WTC11 (cell line): ENCODE measurements at regions not wholly inside any gene's neighbourhood (a gene's known extent, or its start where the extent isn't known, plus 50 kb on each side); places are given as distances from the start of the nearest gene placed in this dataset.
A peak's percentile ranks its signal among the peaks of the same experiment; 100 is the strongest.

Source experiments
- ATAC-seq: fragments of 200-7000 bp; cut with Tn5 transposase; 2 replicates; pipeline ENCODE4 v1.10.0; 2021; ENCODE audit warnings: mild to moderate bottlenecking, moderate library complexity
- CTCF ChIA-PET: fragments of 300-600 bp; sonication (Branson Sonifier 250); formaldehyde crosslinking; loops from one replicate; lab custom pipeline; 2021; ENCODE audit warnings: antibody characterized with exemption; lab: Charles Lee
- POLR2A ChIA-PET: fragments of 350-600 bp; sonication (Branson Sonifier 250); formaldehyde crosslinking; loops from one replicate; lab custom pipeline; 2021; ENCODE audit warnings: antibody characterized with exemption; lab: Charles Lee
- DNase-seq: peaks from one replicate; pipeline ENCODE4 v3.0.0; 2021; ENCODE audit warnings: low spot score
- H3K27ac Mint-ChIP-seq: 2 replicates; pipeline ENCODE4 v1.8.0; 2021; ENCODE audit warnings: mixed read lengths
- H3K27me3 Mint-ChIP-seq: 2 replicates; pipeline ENCODE4 v1.8.0; 2021; ENCODE audit warnings: low read depth, mild to moderate bottlenecking, moderate library complexity, mixed read lengths
- H3K36me3 Mint-ChIP-seq: 2 replicates; pipeline ENCODE4 v1.8.0; 2021; ENCODE audit warnings: mixed read lengths
- H3K4me1 Mint-ChIP-seq: 2 replicates; pipeline ENCODE4 v1.8.0; 2022; ENCODE audit warnings: mixed read lengths
- H3K4me3 Mint-ChIP-seq: 2 replicates; pipeline ENCODE4 v1.8.0; 2021; ENCODE audit warnings: mild to moderate bottlenecking, moderate library complexity, mixed read lengths
- H3K9me3 Mint-ChIP-seq: 2 replicates; pipeline ENCODE4 v1.8.0; 2021; ENCODE audit warnings: mixed read lengths
- AR ChIP-seq: fragments of 250-450 bp; sonication (Bioruptor Pico); IDR thresholded peaks from 2 replicates; pipeline ENCODE4 v1.9.0; 2021; ENCODE audit warnings: mild to moderate bottlenecking
- ATF6 ChIP-seq: sonication (generic); formaldehyde crosslinking; IDR thresholded peaks from 2 replicates; pipeline ENCODE4 v1.8.1; 2023; ENCODE audit warnings: mild to moderate bottlenecking, missing genetic modification reagents
- CTCF ChIP-seq: fragments of 200-600 bp; IDR thresholded peaks from 2 replicates; pipeline ENCODE4 v1.8.0; 2022; ENCODE audit warnings: antibody characterized with exemption
- E2F5 ChIP-seq: sonication (generic); formaldehyde crosslinking; IDR thresholded peaks from 2 replicates; pipeline ENCODE4 v1.8.1; 2022; ENCODE audit warnings: mild to moderate bottlenecking, moderate library complexity, missing genetic modification reagents
- ERG ChIP-seq: fragments of 250-450 bp; sonication (Bioruptor Pico); IDR thresholded peaks from 2 replicates; pipeline ENCODE4 v1.8.0; 2021; ENCODE audit warnings: mild to moderate bottlenecking
- ESRRA ChIP-seq: sonication (generic); formaldehyde crosslinking; IDR thresholded peaks from 2 replicates; pipeline ENCODE4 v1.8.1; 2022; ENCODE audit warnings: mild to moderate bottlenecking, missing genetic modification reagents, borderline replicate concordance
- FOXJ3 ChIP-seq: sonication (generic); formaldehyde crosslinking; IDR thresholded peaks from 2 replicates; pipeline ENCODE4 v1.9.0; 2021; ENCODE audit warnings: missing genetic modification reagents, mild to moderate bottlenecking, borderline replicate concordance
- FOXK1 ChIP-seq: sonication (generic); formaldehyde crosslinking; IDR thresholded peaks from 2 replicates; pipeline ENCODE4 v1.8.0; 2022; ENCODE audit warnings: mild to moderate bottlenecking, moderate library complexity, missing genetic modification reagents
- GABPB1 ChIP-seq: sonication (generic); formaldehyde crosslinking; IDR thresholded peaks from 2 replicates; pipeline ENCODE4 v1.8.1; 2023; ENCODE audit warnings: mild to moderate bottlenecking, missing genetic modification reagents
- GRHL2 ChIP-seq: fragments of 250-450 bp; sonication (Bioruptor Pico); IDR thresholded peaks from 2 replicates; pipeline ENCODE4 v1.8.0; 2022; ENCODE audit warnings: mild to moderate bottlenecking, moderate library complexity; ENCODE audit not compliant: insufficient replicate concordance, severe bottlenecking
- GTF2I ChIP-seq: fragments of 250-450 bp; sonication (Bioruptor Pico); conservative IDR thresholded peaks from 2 replicates; pipeline ENCODE4 v1.4.0; 2021; ENCODE audit warnings: mild to moderate bottlenecking
- KAT7 ChIP-seq: sonication (generic); formaldehyde crosslinking; IDR thresholded peaks from 2 replicates; pipeline ENCODE4 v1.8.1; 2023; ENCODE audit warnings: missing genetic modification reagents, mild to moderate bottlenecking, borderline replicate concordance
- NR2C2 ChIP-seq: sonication (generic); formaldehyde crosslinking; IDR thresholded peaks from 2 replicates; pipeline ENCODE4 v1.8.0; 2022; ENCODE audit warnings: mild to moderate bottlenecking, missing genetic modification reagents
- PRRX2 ChIP-seq: fragments of 250-450 bp; sonication (Bioruptor Pico); IDR thresholded peaks from 2 replicates; pipeline ENCODE4 v1.8.0; 2021; ENCODE audit warnings: mild to moderate bottlenecking
- RELA ChIP-seq: sonication (generic); formaldehyde crosslinking; IDR thresholded peaks from 2 replicates; pipeline ENCODE4 v1.8.1; 2022; ENCODE audit warnings: missing genetic modification reagents, mild to moderate bottlenecking, borderline replicate concordance
- RORB ChIP-seq: fragments of 250-450 bp; sonication (Bioruptor Pico); IDR thresholded peaks from 2 replicates; pipeline ENCODE4 v1.9.0; 2021; ENCODE audit warnings: mild to moderate bottlenecking
- TCF7 ChIP-seq: sonication (generic); formaldehyde crosslinking; IDR thresholded peaks from 2 replicates; pipeline ENCODE4 v1.8.0; 2022; ENCODE audit warnings: mild to moderate bottlenecking, low read depth, missing genetic modification reagents, moderate library complexity
- TP53 ChIP-seq: sonication (generic); formaldehyde crosslinking; IDR thresholded peaks from 2 replicates; pipeline ENCODE4 v1.8.1; 2023; ENCODE audit warnings: mild to moderate bottlenecking, missing genetic modification reagents
- ZBTB43 ChIP-seq: sonication (generic); formaldehyde crosslinking; IDR thresholded peaks from 2 replicates; pipeline ENCODE4 v1.8.1; 2023; ENCODE audit warnings: mild to moderate bottlenecking, missing genetic modification reagents
- ZNF138 ChIP-seq: sonication (generic); formaldehyde crosslinking; conservative IDR thresholded peaks from 2 replicates; pipeline ENCODE4 v1.8.1; 2022; ENCODE audit warnings: mild to moderate bottlenecking, moderate library complexity, missing genetic modification reagents
- ZNF232 ChIP-seq: sonication (generic); formaldehyde crosslinking; IDR thresholded peaks from 2 replicates; pipeline ENCODE4 v1.8.0; 2022; ENCODE audit warnings: mild to moderate bottlenecking, missing genetic modification reagents
- ZNF423 ChIP-seq: fragments of 250-450 bp; sonication (Bioruptor Pico); IDR thresholded peaks from 2 replicates; pipeline ENCODE4 v2.1.2; 2022; ENCODE audit warnings: mild to moderate bottlenecking, moderate library complexity
- ZNF425 ChIP-seq: fragments of 250-450 bp; sonication (Bioruptor Pico); conservative IDR thresholded peaks from 2 replicates; pipeline ENCODE4 v1.9.0; 2021; ENCODE audit warnings: mild to moderate bottlenecking

GRCh38 chr2:145764631-145765030 is 1244.7 kb upstream of the ZEB2 start:
- no peak for ATAC-seq
- POLR2A ChIA-PET: no interaction called here
- Mint-ChIP-seq H3K27me3 (no peaks in the 10 kb centered on the region), H3K9me3 (no peaks in the 10 kb centered on the region), H3K36me3 (no peaks in the 10 kb centered on the region), H3K4me1 (peaks cover 14% of the 10 kb centered on the region)
- CTCF ChIA-PET: interaction anchor here (1.5 kb wide), 1 partner anchor 12 kb away, joined by 5 read pairs; no protein-coding TSS in a partner anchor
- TF ChIP-seq FOXJ3 (no peak), KAT7 (CRISPR knock-in tag) (no peak), ZNF423 (no peak), ZNF232 (CRISPR knock-in tag) (no peak), ZNF425 (CRISPR knock-in tag) (no peak), ZBTB43 (CRISPR knock-in tag) (no peak), PRRX2 (CRISPR knock-in tag) (no peak), E2F5 (CRISPR knock-in tag) (no peak), NR2C2 (no peak), FOXK1 (CRISPR knock-in tag) (no peak), GTF2I (CRISPR knock-in tag) (no peak), GRHL2 (CRISPR knock-in tag) (no peak), ERG (CRISPR knock-in tag) (no peak), ESRRA (CRISPR knock-in tag) (no peak), RELA (no peak), RORB (CRISPR knock-in tag) (no peak)
- TF ChIP-seq, all 79 proteins: peak for 0
- H3K27ac Mint-ChIP-seq: no peak overlapping the region
- no peak overlapping the region for H3K4me3 Mint-ChIP-seq
- DNase-seq: no peak

GRCh38 chr2:145760781-145761649 is 1241.1 kb upstream of the ZEB2 start:
- H3K9me3 Mint-ChIP-seq: no peaks in the 10 kb centered on the region
- no peak overlapping the region for H3K27ac Mint-ChIP-seq
- POLR2A ChIA-PET: no interaction called here
- H3K4me3 Mint-ChIP-seq: no peak overlapping the region
- H3K36me3 Mint-ChIP-seq: no peaks in the 10 kb centered on the region
- CTCF ChIA-PET: interaction anchor here (1.8 kb wide), 1 partner anchor 8 kb away, joined by 7 read pairs; no protein-coding TSS in a partner anchor
- DNase-seq: no peak
- peaks cover 15% of the 10 kb centered on the region for H3K4me1 Mint-ChIP-seq
- ATAC-seq: no peak
- H3K27me3 Mint-ChIP-seq: no peaks in the 10 kb centered on the region
- TF ChIP-seq TP53 (CRISPR knock-in tag) (no peak), GABPB1 (CRISPR knock-in tag) (peak; percentile 67), TCF7 (CRISPR knock-in tag) (no peak), CTCF (no peak), AR (CRISPR knock-in tag) (no peak), ZNF138 (no peak), ATF6 (no peak)
